Mucosa of rectum (tissue), 2 donors: ENCODE measurements at regions not wholly inside any gene's neighbourhood (a gene's known extent, or its start where the extent isn't known, plus 50 kb on each side); places are given as distances from the start of the nearest gene placed in this dataset.
A peak's percentile ranks its signal among the peaks of the same experiment; 100 is the strongest.
"Not testable (repeated sequence)": the region's sequence is repeated elsewhere in the genome, so short reads cannot be mapped to it uniquely, and the experiment has no call there.

Experiments
- H3K27ac ChIP-seq, 2 donors: one replicate each; pipeline ENCODE4 v1.7.0; 2013; ENCODE audit warnings: inconsistent platforms in 2 of 2, low read depth in 2 of 2, low read length in 2 of 2
- H3K27me3 ChIP-seq, 2 donors: one replicate each; pipeline ENCODE4 v1.7.0; 2013; ENCODE audit warnings: low read length in 2 of 2; ENCODE audit not compliant: control insufficient read depth in 2 of 2, insufficient read depth in 2 of 2
- H3K36me3 ChIP-seq, 2 donors: one replicate each; pipeline ENCODE4 v1.7.0; 2013; ENCODE audit warnings: low read length in 2 of 2; ENCODE audit not compliant: control insufficient read depth in 2 of 2, insufficient read depth in 2 of 2
- H3K4me1 ChIP-seq, 2 donors: one replicate each; pipeline ENCODE4 v1.7.0; 2013; ENCODE audit warnings: low read length in 2 of 2, mild to moderate bottlenecking in 1 of 2; ENCODE audit not compliant: control insufficient read depth in 2 of 2, insufficient read depth in 2 of 2
- H3K4me3 ChIP-seq, 2 donors: one replicate each; pipeline ENCODE4 v1.7.0; 2013; ENCODE audit warnings: low read length in 2 of 2
- H3K9ac ChIP-seq, 2 donors: one replicate each; pipeline ENCODE4 v1.7.0; 2013; ENCODE audit warnings: low read length in 2 of 2, low read depth in 1 of 2, mild to moderate bottlenecking in 1 of 2
- H3K9me3 ChIP-seq, 2 donors: one replicate each; pipeline ENCODE4 v1.7.0; 2013; ENCODE audit warnings: low read length in 2 of 2; ENCODE audit not compliant: control insufficient read depth in 2 of 2
- donor health status: healthy.
- donor health status: Normal muscosa, but diverticular disease.

GRCh38 chr15:38112406-38112805, 140.2 kb upstream of the SPRED1 start:
- no peak overlapping the region for H3K27ac ChIP-seq
- H3K9me3 ChIP-seq = no peaks in the 10 kb centered on the region
- no peaks in the 10 kb centered on the region for H3K27me3 ChIP-seq
- H3K4me3 ChIP-seq = no peak overlapping the region
- no peak overlapping the region for H3K9ac ChIP-seq
- H3K4me1 ChIP-seq = no peaks in the 10 kb centered on the region
- no peaks in the 10 kb centered on the region for H3K36me3 ChIP-seq

- no peaks in the 10 kb centered on the region for H3K4me1 ChIP-seq
- no peaks in the 10 kb centered on the region for H3K27me3 ChIP-seq
- no peak overlapping the region for H3K27ac ChIP-seq
- no peak overlapping the region for H3K9ac ChIP-seq
- no peaks in the 10 kb centered on the region for H3K9me3 ChIP-seq
- H3K4me3 ChIP-seq = no peak overlapping the region
- H3K36me3 ChIP-seq = no peaks in the 10 kb centered on the region
Measured at GRCh38 chr15:38115121-38115520, 137.5 kb upstream of the SPRED1 start.

GRCh38 chr15:38117781-38118180, 134.9 kb upstream of the SPRED1 start:
- Histone ChIP-seq H3K9me3 (no peaks in the 10 kb centered on the region), H3K4me1 (peaks cover 0 to 3% of the 10 kb centered on the region in 2 donors), H3K36me3 (no peaks in the 10 kb centered on the region), H3K27ac (no peak overlapping the region), H3K4me3 (no peak overlapping the region), H3K27me3 (no peaks in the 10 kb centered on the region), H3K9ac (no peak overlapping the region)

- not testable (repeated sequence) for H3K27me3 ChIP-seq, H3K9ac ChIP-seq, H3K4me3 ChIP-seq, H3K36me3 ChIP-seq, H3K9me3 ChIP-seq, H3K4me1 ChIP-seq, H3K27ac ChIP-seq
Measured at GRCh38 chr15:38119865-38120264, 132.8 kb upstream of the SPRED1 start.

- H3K9me3 ChIP-seq = no peaks in the 10 kb centered on the region
- peak overlapping the region; percentile 75 to 79 for H3K27ac ChIP-seq
- no peak overlapping the region for H3K9ac ChIP-seq
- no peaks in the 10 kb centered on the region for H3K27me3 ChIP-seq
- H3K4me1 ChIP-seq = peaks cover 15 to 26% of the 10 kb centered on the region in 2 donors
- no peaks in the 10 kb centered on the region for H3K36me3 ChIP-seq
- H3K4me3 ChIP-seq = peak overlapping the region in 1 of 2 donors; percentile 32
Measured at GRCh38 chr15:38127306-38127771, 125.3 kb upstream of the SPRED1 start.

- Histone ChIP-seq H3K36me3 (no peaks in the 10 kb centered on the region), H3K9me3 (no peaks in the 10 kb centered on the region), H3K27me3 (no peaks in the 10 kb centered on the region), H3K27ac (peak overlapping the region in 1 of 2 donors; percentile 46), H3K4me3 (peak overlapping the region in 1 of 2 donors; percentile 13), H3K9ac (no peak overlapping the region), H3K4me1 (peaks cover 15 to 26% of the 10 kb centered on the region in 2 donors)
Measured at GRCh38 chr15:38128341-38128781, 124.3 kb upstream of the SPRED1 start.

GRCh38 chr15:38128921-38129320, 123.7 kb upstream of the SPRED1 start:
- peak overlapping the region; percentile 63 to 69 for H3K27ac ChIP-seq
- peak overlapping the region in 1 of 2 donors; percentile 3 for H3K4me3 ChIP-seq
- no peak overlapping the region for H3K9ac ChIP-seq
- no peaks in the 10 kb centered on the region for H3K36me3 ChIP-seq
- H3K27me3 ChIP-seq = no peaks in the 10 kb centered on the region
- H3K4me1 ChIP-seq = peaks cover 15 to 26% of the 10 kb centered on the region in 2 donors
- no peaks in the 10 kb centered on the region for H3K9me3 ChIP-seq

- H3K27me3 ChIP-seq = no peaks in the 10 kb centered on the region
- no peaks in the 10 kb centered on the region for H3K36me3 ChIP-seq
- H3K4me1 ChIP-seq = peaks cover 15 to 26% of the 10 kb centered on the region in 2 donors
- no peaks in the 10 kb centered on the region for H3K9me3 ChIP-seq
- H3K4me3 ChIP-seq = peak overlapping the region in 1 of 2 donors; percentile 34
- H3K9ac ChIP-seq = no peak overlapping the region
- H3K27ac ChIP-seq = peak overlapping the region; percentile 63 to 69
Measured at GRCh38 chr15:38129531-38130204, 123.0 kb upstream of the SPRED1 start.

GRCh38 chr15:38130205-38130567, 122.5 kb upstream of the SPRED1 start:
- Histone ChIP-seq H3K9ac (no peak overlapping the region), H3K27ac (peak overlapping the region; percentile 63 to 69), H3K4me1 (peaks cover 15 to 26% of the 10 kb centered on the region in 2 donors), H3K27me3 (no peaks in the 10 kb centered on the region), H3K4me3 (peak overlapping the region in 1 of 2 donors; percentile 34), H3K9me3 (no peaks in the 10 kb centered on the region), H3K36me3 (no peaks in the 10 kb centered on the region)

- H3K4me3 ChIP-seq = peak overlapping the region in 1 of 2 donors; percentile 34
- H3K27ac ChIP-seq = peak overlapping the region in 1 of 2 donors; percentile 63
- no peaks in the 10 kb centered on the region for H3K27me3 ChIP-seq
- no peaks in the 10 kb centered on the region for H3K36me3 ChIP-seq
- peaks cover 15 to 26% of the 10 kb centered on the region in 2 donors for H3K4me1 ChIP-seq
- no peak overlapping the region for H3K9ac ChIP-seq
- no peaks in the 10 kb centered on the region for H3K9me3 ChIP-seq
Measured at GRCh38 chr15:38130740-38131498, 121.7 kb upstream of the SPRED1 start.
